Fibroblast of skin of back (primary cell): ENCODE measurements at regions not wholly inside any gene's neighbourhood (a gene's known extent, or its start where the extent isn't known, plus 50 kb on each side); places are given as distances from the start of the nearest gene placed in this dataset.
A peak's percentile ranks its signal among the peaks of the same experiment; 100 is the strongest.
"Not testable (repeated sequence)": the region's sequence is repeated elsewhere in the genome, so short reads cannot be mapped to it uniquely, and the experiment has no call there.

Experiments
- DNase-seq: peaks from one replicate; pipeline ENCODE4 v3.0.0-alpha.2; 2013

DNA sequence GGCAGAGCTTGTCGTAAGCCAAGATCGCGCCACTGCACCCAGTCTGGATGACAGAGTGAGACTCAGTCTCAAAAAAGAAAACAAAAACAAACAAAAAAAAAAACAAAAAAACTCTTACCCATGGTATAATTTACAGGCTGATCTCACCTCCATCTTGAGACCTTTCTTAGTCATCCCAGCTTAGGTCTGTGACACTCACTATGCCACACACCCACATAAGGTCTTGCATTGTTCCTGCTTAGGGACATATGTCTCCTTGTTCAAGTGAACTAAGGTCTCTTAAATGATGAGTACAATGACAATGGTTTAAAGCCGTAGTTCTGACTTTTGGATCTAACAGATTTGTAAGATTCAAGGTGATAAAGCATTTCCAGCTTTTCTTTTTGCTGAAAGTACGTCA, 360.2 kb upstream of the ARHGEF26 start:
- DNase-seq: no peak

DNA sequence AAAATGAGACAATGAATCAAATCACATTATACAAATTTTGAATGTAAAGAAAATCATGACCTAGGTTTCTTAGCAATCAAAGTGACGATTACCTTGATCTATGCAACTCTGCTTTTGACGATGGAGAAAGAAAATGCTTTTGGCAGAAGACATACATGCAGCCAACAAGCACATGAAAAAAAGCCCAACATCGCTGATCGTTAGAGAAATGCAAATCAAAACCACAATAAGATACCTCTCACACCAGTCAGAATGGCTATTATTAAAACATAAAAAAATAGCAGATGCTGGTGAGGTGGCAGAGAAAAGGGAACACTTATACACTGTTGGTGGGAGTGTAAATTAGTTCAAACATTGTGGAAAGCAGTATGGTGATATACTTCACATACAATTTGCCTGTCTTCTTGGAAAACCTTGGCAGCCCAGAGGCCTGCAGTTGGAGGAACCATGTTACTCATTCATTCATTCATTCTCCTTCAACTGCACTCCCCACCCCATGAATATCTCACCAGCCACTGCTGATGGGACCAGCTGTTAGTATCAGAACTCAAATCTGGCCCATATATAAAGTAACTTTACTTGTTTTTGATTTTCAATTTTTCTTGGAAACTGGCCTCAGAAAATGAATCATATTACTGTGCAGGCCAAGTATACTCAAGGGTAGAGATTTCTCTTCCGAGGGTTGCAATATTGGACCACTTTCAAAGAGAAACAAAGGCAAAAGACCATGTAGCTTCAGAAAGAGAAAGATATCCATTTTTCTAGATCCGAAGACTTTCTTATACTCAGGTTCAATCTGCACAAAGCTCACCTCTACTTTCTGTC, 358.6 kb upstream of the ARHGEF26 start:
- DNase-seq: no peak

DNA sequence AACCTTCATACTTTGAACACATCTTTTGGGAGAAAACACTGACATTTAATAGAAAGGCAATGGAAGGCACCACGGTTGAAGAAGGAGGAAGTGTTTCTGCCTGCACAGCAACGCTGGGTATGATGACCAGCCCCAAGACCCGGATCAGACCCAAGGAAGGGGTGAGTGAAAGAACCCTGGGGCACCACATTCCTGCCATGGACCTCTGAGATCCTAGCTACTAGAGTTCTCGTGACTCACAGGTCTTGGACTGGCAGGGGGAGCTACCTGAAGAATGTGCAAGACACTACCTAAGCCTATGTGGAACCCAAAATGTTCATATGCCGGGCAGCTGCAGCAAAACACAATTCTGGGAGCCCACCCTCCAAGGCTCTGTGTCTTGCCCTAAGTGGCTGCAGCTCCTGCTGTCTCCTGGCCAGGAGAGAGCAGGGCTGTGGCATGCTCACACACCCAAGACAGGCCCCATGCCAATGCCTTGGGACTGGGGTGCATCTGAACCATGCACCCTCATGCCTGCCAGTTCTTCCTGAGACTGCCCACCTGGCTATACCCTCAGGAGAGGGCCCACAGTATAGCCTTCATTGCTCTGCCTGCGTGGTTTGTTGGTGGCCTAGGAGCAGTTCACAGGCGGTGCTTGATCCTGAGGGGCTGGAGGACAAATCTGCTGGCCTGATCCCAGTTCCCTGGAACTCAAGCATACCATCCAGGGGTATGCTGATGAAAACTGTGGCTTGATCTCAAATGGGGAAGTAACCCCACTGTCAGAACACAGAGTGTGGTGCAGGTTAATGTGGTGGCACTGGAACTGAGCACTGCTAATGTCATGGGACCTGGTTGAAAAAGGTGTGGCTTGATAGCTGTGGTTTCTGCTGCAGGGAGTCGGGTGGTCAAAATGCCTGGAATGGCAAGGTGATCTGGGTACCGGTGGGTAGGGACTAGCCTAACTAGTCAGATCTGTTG, 353.3 kb upstream of the ARHGEF26 start:
- DNase-seq: no peak

DNA sequence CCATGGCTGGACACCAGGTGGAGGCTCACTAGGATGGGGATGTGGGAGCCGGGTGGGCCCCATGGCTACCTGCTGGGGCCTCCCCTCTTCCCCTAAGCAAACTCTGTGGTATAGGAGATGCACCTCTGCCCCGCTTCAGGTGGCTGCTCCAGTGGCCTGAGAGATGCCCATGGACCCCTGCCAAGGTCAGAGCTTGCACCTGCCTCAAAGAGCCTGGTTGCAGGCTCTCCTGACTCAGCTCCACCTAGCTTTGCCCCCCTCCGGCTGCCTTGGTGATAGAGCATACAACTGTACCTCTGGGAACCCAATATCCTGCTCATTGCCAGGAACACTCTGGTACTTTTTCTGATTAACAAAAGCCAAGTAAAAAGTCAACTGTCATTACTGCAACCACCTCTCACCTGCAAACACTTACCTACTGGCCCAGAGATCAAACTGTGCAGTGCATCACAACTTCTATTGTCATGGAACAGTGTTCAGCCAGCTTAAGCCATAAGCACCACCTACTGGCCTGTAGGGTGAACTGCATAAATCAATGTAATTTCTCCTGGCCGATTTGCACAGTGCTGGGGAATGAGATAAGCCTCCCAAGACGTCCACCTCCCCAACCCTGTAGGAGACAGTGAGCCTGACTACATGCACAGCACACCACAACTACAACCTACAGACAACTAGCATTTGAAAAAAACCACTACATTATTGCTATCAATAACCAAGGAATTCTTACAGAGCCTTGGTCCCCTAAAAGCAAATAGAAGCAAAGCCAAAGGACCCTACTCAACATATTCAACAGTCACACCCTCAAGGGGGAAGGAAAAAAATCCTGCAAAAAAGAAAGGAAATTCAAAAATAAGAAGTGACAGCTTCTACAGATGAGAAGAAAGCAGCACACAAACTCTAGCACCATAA, 352.4 kb upstream of the ARHGEF26 start:
- DNase-seq: peak; percentile 50

DNA sequence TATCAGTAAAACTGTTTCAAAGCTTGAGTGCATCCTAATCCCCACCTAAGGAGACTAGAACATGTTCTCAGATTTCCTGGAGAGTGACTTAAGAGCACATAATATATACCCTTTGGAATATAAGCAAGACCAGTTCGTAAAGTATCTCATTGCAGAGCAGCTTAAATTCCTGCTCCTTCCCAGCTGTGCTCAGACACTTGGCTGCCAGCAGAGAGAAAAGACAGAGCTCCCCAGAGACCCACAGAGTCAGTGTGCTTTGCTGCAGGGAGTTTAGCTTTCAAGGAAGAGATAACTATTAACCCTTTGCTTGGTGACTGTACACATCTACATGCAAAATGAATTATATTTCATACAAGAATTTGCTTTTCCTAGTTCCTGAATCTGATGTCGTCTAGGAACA, 338.1 kb upstream of the ARHGEF26 start:
- DNase-seq: peak; percentile 62

DNA sequence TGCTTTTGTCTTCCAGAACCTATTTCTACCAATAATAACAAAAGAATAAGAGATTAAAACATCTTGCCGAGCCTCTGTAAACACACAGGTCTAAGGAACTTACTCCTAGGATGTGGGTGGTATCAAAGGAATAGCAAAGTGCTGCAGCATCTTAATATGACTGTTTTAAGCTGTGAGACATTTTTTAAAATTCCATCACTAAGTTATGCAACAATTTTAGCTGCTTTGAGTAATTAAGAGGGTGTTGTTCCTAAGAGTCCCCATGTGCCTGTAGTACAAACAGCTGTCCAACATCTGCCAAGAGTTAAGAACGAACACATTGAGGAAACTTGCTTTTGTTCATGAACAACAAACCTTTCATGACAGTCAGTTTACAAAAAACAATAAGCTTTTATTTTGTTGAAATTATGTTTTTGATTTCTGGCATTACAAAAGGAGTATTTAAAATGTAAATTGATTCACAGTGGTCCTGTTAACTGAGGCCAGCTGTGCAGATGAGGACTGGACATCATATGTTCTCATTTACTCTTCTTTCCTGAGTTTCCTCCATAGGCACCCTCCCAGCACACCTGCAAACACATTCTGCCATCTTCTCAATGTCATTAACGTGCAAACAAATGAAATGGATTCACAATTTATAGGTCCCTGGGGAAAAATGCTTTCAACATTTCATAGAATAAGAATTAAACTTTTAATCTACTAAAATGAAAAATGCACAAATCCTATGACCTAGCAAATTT, 337.3 kb upstream of the ARHGEF26 start:
- DNase-seq: no peak

DNA sequence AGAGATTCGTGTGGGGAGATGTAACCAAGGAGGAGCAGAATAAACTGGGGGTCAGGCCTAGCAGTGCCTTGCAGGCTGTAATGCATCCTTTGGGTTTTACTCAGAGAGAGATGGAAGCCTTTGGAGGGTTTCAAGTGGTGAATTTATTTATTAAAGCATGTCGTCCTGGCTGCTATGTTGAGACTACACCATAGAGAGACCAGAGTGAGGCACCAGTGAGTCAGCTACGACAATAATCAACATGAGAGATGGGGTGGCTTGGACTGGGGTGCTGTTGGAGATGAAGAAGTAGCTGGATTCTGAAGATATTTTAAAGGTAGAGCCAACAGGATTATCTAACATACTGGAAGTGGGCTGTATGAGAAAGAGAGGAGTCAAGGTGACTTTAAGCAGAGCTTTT, 335.3 kb upstream of the ARHGEF26 start:
- DNase-seq: no peak

DNA sequence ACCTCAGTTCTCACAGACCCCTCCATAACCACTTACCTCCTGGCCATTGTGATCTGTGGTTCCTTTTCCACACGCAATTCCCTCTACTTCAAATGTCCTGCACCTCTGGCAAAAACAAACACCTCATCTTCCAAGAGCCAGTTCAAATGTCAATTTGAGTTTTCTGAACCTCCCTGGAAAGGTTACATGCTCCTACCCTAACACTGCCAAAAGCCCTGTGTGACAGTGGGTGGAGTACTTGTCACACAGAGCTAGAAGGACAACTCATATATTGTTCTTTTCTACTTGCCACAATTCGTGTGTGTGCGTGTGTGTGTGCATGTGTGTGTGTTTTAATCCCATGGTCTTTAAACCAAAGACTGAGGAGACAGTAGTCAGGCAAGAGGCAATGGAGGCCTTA, 331.8 kb upstream of the ARHGEF26 start:
- DNase-seq: no peak

DNA sequence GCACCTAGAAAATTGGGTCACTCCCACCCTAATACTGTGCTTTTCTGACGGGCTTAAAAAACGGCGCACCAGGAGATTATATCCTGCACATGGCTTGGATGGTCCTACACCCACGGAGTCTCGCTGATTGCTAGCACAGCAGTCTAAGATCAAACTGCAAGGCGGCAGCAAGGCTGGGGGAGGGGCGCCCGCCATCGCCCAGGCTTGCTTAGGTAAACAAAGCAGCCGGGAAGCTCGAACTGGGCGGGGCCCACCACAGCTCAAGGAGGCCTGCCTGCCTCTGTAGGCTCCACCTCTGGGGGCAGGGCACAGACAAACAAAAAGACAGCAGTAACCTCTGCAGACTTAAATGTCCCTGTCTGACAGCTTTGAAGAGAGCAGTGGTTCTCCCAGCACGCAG, 324.1 kb upstream of the ARHGEF26 start:
- not testable (repeated sequence) for DNase-seq

DNA sequence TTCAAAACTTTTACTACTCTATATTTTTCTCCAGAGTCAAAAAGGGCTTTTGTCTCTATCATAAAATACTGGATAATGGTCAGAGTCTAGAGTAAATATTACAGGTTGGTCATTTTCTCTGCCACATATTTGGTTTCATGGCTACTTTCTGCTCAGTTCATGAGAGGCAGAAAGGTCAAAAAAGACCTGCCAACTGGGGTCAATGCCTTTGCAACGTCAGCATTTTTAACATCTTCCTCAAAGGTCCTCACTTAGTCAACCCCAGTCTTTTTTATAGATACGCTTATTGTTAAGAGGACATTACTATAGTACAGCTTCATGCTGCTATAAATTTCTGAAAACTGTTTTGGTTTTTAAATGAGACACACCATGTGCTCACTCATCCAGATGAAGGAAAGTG, 312.1 kb upstream of the ARHGEF26 start:
- DNase-seq: no peak

DNA sequence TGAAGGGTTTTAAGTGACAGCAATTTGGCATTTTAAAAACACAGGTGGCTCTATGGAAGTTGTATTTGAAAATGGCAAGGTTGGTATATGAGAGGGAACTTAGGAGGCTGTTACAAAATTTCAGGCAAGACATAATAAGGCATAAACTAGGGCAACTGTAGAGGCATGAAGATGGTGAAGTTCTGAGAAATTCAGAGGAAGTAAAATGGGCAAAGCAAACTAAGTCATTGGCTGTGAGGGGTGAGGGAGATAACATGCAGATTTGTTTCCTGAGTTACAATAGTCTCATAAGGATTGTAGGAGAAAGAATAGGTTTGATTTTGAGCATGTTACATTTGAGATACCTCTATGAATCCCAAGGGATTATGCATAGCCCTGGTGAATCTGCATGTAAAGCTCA, 302.9 kb upstream of the ARHGEF26 start:
- DNase-seq: no peak

DNA sequence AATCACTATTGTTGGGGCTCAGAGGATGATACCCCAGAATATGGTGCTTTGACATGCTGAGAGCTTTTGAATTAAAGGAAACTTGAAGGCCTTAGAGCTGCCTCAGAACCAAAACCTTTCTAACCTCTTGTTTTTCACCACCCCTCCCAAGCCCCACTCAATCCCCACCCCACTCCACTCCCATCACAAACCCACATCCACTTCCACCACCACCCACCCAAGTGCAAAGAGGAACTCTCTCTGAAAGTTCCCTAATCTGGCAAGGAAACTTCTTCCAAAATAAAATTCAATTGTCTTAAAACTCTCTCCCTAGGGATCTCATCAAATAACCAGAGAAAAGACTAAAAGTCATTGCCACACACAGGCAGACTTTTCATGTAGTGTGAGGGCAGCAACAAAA, 301.2 kb upstream of the ARHGEF26 start:
- no peak for DNase-seq

DNA sequence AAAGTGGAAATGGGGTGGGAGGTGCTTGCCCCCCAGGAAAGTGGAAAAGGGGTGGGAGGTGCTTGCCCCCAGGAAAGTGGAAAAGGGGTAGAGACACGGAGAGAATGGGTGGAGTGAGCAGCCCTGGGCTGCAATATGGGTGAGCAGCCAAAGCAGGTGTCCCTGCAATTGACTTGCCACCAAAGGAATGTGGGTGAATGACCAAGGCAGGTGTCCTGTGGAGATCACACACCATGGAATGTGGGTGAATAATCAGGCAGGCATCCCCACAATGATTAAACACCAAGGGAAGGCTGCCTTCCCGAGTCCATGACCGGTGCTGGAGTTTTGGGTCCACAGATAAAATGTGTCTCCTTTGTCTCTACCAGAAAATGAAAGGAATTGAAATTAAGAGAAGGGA, 292.8 kb upstream of the ARHGEF26 start:
- DNase-seq: peak; percentile 9

DNA sequence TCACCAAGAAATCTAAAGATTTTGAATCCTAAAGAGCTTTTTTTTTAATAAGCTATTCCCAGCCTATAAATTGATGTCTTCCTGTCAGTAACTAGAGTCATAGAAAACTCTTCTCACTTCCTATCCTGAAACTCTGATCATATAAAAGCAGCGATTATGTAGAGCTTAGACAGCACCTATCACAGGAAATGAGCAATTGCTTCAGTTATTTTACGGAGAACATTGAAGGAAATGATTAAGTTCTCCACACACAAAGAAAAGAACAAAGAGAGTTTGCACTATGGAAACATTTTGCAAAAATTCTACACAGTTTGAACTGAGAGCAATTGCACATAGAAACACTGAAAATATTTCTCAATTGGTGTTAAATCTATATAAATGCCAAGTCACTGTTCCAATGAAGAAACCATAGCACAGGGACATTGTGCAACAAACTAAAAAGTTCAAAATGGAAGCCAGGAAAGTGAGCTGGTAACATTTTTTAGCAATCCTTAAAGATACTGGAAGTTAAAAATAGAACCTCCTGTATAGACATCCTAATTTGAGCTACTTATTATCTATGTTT, 291.5 kb upstream of the ARHGEF26 start:
- peak; percentile 27 for DNase-seq

DNA sequence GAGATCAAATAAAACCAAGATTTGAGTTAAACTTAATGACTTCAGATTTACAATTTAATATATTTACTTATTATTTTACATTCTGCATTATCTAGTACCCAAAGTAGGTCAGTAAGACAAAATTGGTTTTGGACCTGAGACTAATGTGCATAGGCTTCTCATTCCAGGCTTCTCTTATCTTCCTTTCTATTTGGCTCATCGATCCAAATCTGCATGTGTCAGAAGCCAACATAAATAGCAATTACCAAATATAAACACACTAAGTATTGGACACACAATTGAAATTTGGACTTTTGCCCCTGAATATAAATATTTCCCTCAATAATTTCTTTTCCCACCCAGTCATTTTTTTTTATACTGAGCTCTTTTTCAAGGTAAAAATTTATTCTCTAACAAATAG, 290.6 kb upstream of the ARHGEF26 start:
- no peak for DNase-seq

DNA sequence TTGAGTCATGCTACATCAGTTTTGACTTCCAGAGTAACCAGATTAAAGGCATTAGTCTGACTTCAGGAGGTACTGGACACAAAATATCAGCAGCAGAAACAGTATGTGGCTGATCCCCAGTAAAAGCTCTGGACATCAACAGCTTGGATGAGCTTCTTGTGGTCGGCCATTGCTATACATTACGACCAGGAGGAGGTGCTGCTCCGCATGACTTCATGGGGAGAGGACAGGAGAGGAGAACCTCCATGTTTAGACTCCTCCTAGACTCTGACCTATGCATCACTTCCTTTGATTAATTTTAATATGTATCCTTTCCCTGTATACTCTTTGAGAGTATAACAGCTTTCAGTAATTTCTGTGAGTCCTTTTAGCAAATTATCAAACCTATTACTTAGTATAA, 285.6 kb upstream of the ARHGEF26 start:
- no peak for DNase-seq

DNA sequence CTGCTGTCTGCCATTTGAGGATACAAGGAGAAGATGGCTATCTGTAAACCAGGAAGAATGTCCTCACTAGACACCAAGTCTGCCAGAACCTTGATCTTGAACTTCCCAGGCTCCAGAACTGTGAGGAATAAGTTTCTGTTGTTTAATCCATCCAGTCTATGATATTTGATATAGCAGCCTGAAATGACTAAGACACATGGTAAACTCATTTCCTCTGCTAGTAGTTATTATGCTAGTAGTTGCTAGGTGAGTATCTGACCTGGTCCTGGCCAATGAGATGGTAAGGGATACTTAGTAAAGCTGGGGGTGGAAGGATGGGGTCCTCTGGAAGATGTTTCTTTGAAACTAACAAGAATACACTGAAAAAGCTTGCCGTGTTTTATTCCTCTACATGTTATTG, 280.7 kb upstream of the ARHGEF26 start:
- no peak for DNase-seq

DNA sequence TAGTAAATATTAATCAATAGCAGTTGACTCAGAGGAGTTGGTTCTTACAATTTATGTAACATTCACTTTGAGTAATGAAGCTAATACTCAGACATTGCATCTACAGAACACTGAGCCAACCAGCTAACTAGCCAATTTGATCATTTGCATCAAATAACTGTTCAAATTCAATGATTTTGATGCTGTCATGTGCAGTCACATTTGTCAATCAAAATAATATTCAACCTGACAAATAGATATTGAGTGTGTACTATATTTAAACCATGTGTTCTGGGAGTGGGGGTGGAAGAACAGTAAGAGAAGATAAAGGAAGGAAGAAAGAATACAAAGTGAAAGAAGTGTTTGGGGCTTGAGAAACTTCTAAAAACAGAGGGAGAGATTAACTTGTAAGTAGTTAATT, 277.2 kb upstream of the ARHGEF26 start:
- no peak for DNase-seq

DNA sequence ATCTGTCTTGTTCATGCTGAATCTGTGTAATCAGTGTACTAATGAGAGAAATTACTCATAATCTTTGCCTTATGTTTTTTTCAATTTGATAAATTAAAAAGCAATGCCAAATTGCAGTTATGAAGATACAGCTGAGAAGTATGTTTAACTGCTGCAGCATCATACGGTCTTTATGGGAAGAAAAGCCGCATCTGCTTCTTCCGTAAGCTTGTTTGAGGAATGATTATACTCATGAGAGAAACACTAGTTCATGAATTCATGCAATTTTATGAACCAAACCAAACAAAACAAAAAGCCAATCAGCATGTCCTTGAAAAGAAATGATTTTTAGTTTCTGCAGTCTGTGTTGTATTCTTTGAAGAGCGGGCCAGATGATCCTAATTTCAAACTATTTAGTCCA, 275.9 kb upstream of the ARHGEF26 start:
- no peak for DNase-seq

DNA sequence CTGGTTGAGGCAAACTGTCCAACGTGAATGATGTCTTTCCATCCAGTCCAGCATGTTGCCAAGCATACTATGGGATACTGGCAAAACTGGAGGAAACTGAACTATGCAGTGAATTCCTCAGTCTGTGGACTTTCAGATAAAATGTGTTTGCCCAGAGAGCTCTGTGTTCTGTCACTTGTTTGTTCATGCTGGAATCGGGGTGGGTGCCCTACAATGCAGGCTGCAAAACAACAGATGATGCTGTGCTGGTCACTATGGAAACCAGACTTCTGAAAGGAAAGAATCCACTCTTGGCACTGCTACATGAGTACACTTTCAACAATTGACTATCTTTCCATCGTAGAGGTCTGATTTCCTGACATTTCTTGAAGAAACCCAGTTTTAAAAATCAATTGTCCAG, 272.5 kb upstream of the ARHGEF26 start:
- no peak for DNase-seq

DNA sequence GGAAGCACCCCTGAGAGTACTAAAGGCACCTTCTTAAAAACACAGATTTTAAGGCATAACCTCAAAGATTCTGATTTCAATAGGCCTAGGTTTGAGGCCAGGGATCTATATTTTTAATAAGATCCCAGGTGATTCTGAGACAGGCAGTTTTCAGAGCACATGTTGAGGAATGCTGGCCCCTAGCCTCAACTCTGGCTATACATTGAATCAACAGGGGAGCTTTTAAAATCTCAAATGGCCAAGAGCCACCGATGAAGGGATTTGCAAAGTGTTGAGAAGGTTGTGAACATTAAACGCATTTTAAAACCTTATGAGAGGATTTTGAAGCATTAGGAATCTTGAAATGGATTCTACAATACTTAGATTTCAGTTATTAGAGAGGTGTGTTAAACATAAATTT, 268.8 kb upstream of the ARHGEF26 start:
- no peak for DNase-seq

DNA sequence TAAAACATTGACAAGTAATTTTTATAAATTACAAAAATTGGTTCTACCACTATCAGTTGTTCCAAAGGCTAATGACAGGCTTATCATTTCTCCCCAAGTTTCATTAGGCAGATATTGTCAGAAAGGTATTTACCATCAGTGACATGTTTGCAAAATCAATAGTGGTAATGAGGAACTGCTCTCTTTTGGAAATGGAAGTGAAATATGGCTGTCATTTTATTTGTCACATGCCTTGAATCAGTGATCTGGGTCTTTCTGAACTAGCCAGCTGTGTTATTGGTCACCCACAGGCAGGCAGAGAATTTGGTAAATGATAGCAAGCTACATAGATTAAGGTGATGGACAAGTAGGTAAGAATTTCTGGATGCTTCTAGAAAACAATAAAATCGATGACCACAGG, 268.0 kb upstream of the ARHGEF26 start:
- no peak for DNase-seq
